ENCODE measurements at regions not wholly inside any gene's neighbourhood (a gene's known extent, or its start where the extent isn't known, plus 50 kb on each side); places are given as distances from the start of the nearest gene placed in this dataset.

DNA sequence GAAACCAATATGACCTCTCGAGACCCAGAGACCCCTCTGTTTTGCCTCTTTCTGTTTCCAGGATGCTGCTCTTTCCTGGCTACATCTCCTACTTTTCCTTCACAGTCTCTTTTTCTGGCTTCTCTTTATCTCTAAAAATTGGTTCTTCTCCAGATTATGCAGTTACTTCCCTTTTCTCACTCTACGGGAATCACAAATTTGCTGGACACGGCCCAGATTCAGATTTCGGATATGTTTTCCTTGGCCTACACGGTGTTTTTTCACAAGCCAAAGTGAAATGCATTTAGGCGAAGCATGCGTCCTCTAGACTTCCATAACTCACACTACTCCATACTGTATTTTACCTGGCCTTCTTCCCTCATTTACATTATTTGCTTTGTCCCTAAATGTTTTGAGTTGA is 214.7 kb upstream of the MIR17HG start:
- peak; percentile 55 for DNase-seq (ENCODE audit: extremely low spot score)
- WGBS = 51% methylated on average over 7 of the region's 7 CpGs
- H3K27ac ChIP-seq (ENCODE audit: low read depth) = no peak overlapping the region
- H3K4me1 ChIP-seq (ENCODE audit: insufficient read depth) = no peaks in the 10 kb centered on the region
- no peaks in the 10 kb centered on the region for H3K36me3 ChIP-seq (ENCODE audit: insufficient read depth)
- no peak overlapping the region for H3K4me3 ChIP-seq (ENCODE audit: low read depth, low read length)

DNA sequence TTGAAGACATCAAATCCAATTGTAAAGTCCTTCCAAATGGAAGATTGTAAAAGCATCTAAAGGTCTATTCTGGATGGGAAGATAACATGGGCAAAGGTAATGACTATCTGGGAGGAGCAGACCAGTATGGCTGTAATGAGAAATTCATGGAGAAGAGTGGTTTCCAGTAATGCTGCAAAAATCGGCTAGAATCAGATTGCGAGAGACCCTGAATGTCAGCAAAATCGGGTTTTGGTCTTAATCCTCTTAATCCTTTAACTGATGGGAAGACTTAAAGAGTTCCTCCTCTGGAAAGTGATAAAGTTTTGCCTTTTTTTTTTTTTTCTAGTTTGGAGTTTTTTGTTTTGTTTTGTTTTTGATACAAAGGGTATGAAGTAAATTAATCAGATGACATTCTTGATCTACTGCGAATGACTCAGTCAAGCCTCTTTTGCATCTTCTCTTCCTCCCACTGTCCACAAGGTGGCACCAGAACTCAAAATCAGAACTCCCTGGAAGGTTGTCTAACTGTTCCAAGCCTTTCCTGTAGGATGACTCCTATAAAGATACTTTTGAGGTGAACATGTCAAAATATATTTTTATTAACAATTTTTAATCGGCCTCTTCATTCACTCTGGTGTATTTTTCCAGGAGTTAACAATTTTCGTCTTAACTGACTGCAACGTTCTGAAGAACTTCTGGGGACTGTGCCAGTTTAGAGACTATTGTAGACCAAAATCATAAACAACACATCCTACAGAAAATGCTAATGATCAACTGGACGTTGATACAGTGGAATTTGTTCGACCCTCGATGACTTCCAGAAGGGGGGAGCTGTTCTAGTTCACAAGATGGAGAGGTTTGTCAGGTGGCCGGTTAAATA is 213.3 kb upstream of the MIR17HG start:
- DNase-seq (ENCODE audit: extremely low spot score) = no peak
- Histone ChIP-seq H3K4me3 (ENCODE audit: low read depth, low read length) (no peak overlapping the region), H3K27ac (ENCODE audit: low read depth) (no peak overlapping the region), H3K4me1 (ENCODE audit: insufficient read depth) (no peaks in the 10 kb centered on the region), H3K36me3 (ENCODE audit: insufficient read depth) (no peaks in the 10 kb centered on the region)
- WGBS = 35% methylated on average over 11 of the region's 11 CpGs

DNA sequence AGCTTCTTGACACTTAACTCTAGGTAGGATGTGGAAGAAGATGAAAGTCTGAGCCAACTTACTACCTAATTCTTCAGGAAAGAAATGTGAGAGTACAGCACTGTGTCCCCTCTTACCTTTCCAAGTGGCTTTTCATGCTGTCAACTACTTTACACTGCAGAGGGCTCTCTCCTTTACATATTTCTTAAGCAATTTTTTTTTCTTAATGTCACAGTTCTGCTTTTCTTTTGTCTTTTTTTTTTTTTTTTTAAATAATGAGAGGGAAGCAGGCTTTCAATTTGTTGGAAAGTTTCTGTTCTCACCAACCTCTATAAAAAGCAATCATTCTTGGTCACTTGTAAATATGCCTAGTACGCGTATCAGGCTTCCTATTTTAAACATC is 212.7 kb upstream of the MIR17HG start:
- Histone ChIP-seq H3K4me3 (ENCODE audit: low read depth, low read length) (no peak overlapping the region), H3K36me3 (ENCODE audit: insufficient read depth) (no peaks in the 10 kb centered on the region), H3K27ac (ENCODE audit: low read depth) (no peak overlapping the region), H3K4me1 (ENCODE audit: insufficient read depth) (no peaks in the 10 kb centered on the region)
- WGBS = 66% methylated on average over 2 of the region's 2 CpGs
- DNase-seq (ENCODE audit: extremely low spot score) = no peak

DNA sequence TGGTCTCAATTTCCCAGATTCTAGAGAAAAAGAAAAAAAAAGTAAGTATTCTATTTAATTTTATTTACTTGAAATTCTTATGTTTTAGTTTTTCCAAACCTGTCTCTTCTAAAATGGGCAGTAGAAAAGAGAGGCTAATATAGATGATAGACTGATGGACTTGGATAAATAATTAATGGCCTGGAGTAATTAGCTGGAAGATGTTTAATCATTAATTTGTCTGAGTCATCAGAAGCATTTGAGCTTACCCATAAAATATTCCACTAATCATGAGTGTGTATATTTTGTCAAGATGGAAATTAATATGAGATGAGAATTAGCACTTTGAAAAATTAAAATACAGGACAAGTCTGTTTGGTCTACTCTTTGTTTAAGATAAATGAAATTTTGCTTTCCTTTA is 212.1 kb upstream of the MIR17HG start:
- no peak overlapping the region for H3K4me3 ChIP-seq (ENCODE audit: low read depth, low read length)
- H3K36me3 ChIP-seq (ENCODE audit: insufficient read depth) = no peaks in the 10 kb centered on the region
- H3K27ac ChIP-seq (ENCODE audit: low read depth) = no peak overlapping the region
- H3K4me1 ChIP-seq (ENCODE audit: insufficient read depth) = no peaks in the 10 kb centered on the region
- DNase-seq (ENCODE audit: extremely low spot score) = no peak

DNA sequence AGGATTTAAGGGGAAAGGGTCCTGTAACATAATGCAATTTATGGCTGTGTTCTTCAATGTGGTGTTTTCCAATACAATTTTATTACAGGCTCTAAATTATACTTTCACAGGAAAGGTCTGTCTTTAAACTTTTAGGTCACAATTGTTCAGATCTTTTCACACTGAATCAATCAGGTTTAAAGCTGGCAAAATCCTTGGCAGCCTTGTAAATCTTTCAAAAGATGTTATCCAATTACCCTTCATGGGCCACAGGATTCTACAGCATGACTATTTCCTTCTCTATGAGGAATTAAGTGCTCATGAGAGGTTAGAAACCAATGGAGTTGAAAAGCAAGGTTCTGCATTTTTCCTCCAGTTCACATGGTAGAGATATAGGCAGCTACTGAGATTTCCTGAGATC is 211.5 kb upstream of the MIR17HG start:
- DNase-seq (ENCODE audit: extremely low spot score) = no peak
- Histone ChIP-seq H3K36me3 (ENCODE audit: insufficient read depth) (no peaks in the 10 kb centered on the region), H3K4me1 (ENCODE audit: insufficient read depth) (no peaks in the 10 kb centered on the region), H3K27ac (ENCODE audit: low read depth) (no peak overlapping the region), H3K4me3 (ENCODE audit: low read depth, low read length) (no peak overlapping the region)

DNA sequence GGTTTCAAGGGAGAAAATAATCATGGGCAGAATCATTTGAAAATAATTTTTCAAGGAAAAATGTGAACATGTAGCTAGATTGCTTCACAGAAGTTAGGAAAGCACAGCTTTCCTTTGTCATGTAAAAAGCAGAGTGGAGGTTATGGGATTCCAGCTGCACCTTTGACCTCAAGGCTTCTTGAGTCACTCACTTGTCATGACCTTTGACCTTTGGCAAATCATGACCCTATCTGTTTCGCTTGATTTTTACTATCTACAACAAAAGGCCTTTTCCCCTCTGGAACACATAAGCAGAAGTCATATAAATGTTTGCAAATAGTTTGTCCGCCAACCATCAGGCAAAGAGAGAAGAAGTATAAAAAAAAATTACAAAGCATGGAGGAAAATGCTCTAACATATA is 210.7 kb upstream of the MIR17HG start:
- Histone ChIP-seq H3K27ac (ENCODE audit: low read depth) (no peak overlapping the region), H3K36me3 (ENCODE audit: insufficient read depth) (no peaks in the 10 kb centered on the region), H3K4me3 (ENCODE audit: low read depth, low read length) (no peak overlapping the region), H3K4me1 (ENCODE audit: insufficient read depth) (no peaks in the 10 kb centered on the region)
- 72% methylated on average over 2 of the region's 2 CpGs for WGBS
- DNase-seq (ENCODE audit: extremely low spot score) = no peak

DNA sequence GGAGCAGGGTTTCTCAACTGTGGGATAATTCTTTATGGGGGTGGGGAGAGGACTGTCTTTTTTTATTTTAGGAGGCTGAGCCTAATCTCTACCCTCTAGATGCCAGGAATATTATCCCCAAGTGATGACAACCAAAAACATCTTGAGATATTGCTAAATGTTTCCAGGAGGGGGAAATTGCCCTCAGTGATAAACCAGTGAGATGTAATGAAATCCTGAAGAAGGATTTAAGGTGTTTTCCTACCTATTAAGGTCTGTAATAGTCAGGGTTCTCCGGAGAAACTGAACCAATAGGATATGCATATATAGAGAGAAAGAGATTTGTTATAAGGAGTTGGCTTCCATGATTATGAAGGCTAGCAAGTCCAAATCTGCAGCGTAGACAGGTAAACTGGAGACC is 208.3 kb upstream of the MIR17HG start:
- no peak overlapping the region for H3K27ac ChIP-seq (ENCODE audit: low read depth)
- H3K4me1 ChIP-seq (ENCODE audit: insufficient read depth) = no peaks in the 10 kb centered on the region
- WGBS = 63% methylated on average over 2 of the region's 2 CpGs
- no peak overlapping the region for H3K4me3 ChIP-seq (ENCODE audit: low read depth, low read length)
- H3K36me3 ChIP-seq (ENCODE audit: insufficient read depth) = no peaks in the 10 kb centered on the region
- no peak for DNase-seq (ENCODE audit: extremely low spot score)

DNA sequence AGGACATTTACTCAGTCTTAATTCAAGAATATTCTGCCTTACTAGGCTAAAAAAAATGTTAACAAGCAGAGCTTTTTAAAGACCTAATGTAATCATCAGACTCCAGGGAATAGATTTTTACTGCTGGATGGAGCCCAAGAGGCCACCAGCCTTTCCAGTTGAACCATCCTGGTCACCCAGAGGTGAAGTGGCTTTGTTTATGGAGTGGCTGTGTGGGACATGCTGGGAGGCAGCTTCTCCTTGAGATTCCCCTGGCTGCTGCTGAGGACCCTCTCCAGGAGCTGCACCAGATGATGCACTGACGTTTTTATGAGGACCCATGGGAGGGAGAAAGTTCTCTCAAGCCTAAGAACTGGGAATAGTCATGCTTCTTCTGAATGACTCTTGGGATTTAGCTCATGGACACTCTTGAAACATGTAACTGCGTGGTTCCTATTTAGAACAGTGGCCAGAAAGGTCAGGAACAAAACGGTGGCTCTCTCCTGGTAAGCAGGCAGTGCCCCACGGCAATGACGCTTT is 205.9 kb upstream of the MIR17HG start:
- Histone ChIP-seq H3K4me3 (ENCODE audit: low read depth, low read length) (no peak overlapping the region), H3K4me1 (ENCODE audit: insufficient read depth) (no peaks in the 10 kb centered on the region), H3K36me3 (ENCODE audit: insufficient read depth) (no peaks in the 10 kb centered on the region), H3K27ac (ENCODE audit: low read depth) (no peak overlapping the region)
- WGBS = 55% methylated on average over 5 of the region's 5 CpGs
- DNase-seq (ENCODE audit: extremely low spot score) = no peak

DNA sequence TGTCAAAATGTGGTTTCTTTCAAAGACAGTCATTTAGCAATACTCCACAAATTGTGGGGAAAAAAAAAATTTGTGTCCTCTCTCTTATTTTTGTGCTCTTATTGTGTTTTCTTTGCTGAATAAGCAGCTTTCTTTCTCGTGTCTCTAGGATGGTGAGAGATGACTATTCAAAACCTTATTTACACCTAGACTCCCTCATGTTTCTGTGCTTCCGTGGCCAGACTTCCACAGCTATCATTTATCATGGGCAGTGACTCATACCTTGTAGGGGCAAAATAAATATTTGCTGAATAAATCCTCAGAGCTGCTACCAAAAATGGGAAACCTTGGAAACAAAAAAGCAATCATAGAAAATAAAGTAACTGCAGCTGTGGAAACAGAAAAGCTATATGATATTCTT is 204.9 kb upstream of the MIR17HG start:
- no peak overlapping the region for H3K27ac ChIP-seq (ENCODE audit: low read depth)
- WGBS = 32% methylated on average over 2 of the region's 2 CpGs
- no peak for DNase-seq (ENCODE audit: extremely low spot score)
- no peaks in the 10 kb centered on the region for H3K36me3 ChIP-seq (ENCODE audit: insufficient read depth)
- no peaks in the 10 kb centered on the region for H3K4me1 ChIP-seq (ENCODE audit: insufficient read depth)
- no peak overlapping the region for H3K4me3 ChIP-seq (ENCODE audit: low read depth, low read length)

DNA sequence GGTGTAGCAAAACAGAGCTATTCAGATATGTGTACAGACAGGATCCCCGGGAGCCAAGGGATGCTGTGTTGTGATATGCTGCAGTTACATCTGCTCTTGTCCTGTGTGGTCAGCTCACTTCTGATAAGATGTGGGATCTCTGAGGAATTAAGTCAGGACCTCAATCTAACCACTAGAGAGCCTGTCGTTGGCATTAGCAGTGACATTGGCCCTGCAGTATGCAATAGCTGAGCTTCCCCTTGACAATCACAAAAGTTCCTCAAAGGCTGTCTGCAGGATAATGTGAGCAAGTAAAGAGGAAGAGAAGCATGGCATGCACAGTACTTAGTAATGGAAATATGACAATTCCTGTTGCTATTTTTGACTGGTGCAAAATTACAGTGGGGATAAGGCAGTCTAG is 203.4 kb upstream of the MIR17HG start:
- WGBS = 39% methylated on average over 2 of the region's 2 CpGs
- Histone ChIP-seq H3K27ac (ENCODE audit: low read depth) (no peak overlapping the region), H3K36me3 (ENCODE audit: insufficient read depth) (no peaks in the 10 kb centered on the region), H3K4me3 (ENCODE audit: low read depth, low read length) (no peak overlapping the region), H3K4me1 (ENCODE audit: insufficient read depth) (no peaks in the 10 kb centered on the region)
- no peak for DNase-seq (ENCODE audit: extremely low spot score)

DNA sequence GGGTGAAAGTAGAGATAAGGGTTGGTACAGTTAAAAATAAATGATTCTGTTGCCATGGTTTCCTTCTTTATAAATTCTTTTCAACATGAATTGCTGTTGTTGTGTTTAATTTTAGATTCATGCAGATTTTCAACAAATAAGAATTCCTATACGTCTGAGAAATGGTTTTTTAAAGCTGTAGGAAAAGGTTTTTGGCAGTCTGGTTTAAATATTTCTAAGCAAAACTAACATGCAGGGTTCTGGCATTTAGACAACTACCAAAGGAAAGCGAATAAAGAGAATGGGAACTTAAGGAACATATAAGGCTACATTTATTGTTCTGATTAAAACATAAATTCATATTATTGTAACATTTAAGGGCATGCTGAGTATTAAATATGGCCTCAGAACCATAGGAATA is 203.0 kb upstream of the MIR17HG start:
- WGBS = 51% methylated on average over 2 of the region's 2 CpGs
- DNase-seq (ENCODE audit: extremely low spot score) = no peak
- no peaks in the 10 kb centered on the region for H3K4me1 ChIP-seq (ENCODE audit: insufficient read depth)
- H3K27ac ChIP-seq (ENCODE audit: low read depth) = no peak overlapping the region
- H3K36me3 ChIP-seq (ENCODE audit: insufficient read depth) = no peaks in the 10 kb centered on the region
- H3K4me3 ChIP-seq (ENCODE audit: low read depth, low read length) = no peak overlapping the region

DNA sequence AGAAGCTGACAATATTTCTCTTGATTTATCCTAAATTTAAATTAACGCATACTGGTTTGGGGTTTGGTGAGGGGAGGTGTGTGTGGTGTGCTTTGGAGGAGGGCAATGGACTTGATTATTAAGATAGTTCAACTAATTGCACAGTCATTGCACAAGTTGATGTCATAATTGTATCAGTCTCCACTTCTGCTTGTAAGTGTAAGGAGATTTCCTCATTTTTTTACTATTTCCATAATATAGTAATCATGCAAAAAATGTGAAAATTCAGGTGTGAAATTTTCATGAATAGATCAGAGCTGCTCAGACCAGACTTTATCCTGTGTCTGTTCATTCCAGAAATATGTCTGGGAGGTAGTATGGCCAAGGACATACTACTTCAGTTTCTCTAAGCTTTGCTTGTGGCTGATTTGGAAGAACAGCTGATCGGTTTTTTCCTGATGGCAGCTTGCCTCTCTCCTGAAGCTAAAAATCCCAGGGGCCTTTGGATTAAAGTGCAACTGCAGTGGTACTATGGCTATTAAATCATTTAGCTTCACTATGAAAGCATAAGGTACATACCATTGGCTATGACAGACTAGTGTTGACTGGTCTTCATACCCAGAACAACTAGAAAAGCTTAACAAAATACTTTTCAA is 201.8 kb upstream of the MIR17HG start:
- no peaks in the 10 kb centered on the region for H3K4me1 ChIP-seq (ENCODE audit: insufficient read depth)
- H3K36me3 ChIP-seq (ENCODE audit: insufficient read depth) = no peaks in the 10 kb centered on the region
- H3K27ac ChIP-seq (ENCODE audit: low read depth) = no peak overlapping the region
- DNase-seq (ENCODE audit: extremely low spot score) = no peak
- 96% methylated on average over 2 of the region's 2 CpGs for WGBS
- no peak overlapping the region for H3K4me3 ChIP-seq (ENCODE audit: low read depth, low read length)

DNA sequence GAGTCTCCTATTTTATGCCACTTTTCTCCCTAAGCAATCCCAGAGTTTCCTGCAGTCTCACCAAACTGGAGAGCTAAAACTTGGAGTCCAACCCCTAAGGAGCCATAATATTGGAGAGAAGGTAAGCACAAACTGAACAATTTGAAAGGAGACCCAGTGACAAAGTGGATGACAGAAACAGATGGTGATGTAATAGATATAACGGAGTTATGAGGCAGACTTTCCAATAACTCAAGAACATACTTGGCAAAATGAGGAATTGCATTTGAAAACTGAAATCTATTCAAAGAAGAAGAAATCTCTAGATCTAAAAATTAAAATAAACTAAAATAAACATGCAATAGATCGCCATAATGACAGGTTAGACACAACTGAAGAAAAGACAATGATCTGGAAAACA is 200.9 kb upstream of the MIR17HG start:
- Histone ChIP-seq H3K4me1 (ENCODE audit: insufficient read depth) (no peaks in the 10 kb centered on the region), H3K4me3 (ENCODE audit: low read depth, low read length) (no peak overlapping the region), H3K27ac (ENCODE audit: low read depth) (no peak overlapping the region), H3K36me3 (ENCODE audit: insufficient read depth) (no peaks in the 10 kb centered on the region)
- no peak for DNase-seq (ENCODE audit: extremely low spot score)
- WGBS = 83% methylated on average over 2 of the region's 2 CpGs

DNA sequence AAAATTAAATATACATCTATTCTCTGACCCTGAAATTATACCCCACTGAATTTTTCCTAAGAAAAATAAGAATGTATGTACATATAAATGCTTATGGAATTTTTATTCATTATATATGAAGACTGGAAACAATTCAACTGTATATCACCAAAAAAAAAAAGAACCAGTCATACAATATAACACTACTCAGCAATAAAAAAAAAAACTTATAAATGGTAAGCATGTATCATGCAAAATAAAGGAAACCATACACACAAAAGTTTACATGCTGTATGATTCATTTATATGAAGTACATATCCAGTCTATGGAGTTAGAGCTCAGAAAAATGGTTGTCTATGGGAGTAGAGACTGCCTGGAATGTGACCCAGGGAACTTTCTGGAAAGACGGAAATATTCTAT is 199.4 kb upstream of the MIR17HG start:
- DNase-seq (ENCODE audit: extremely low spot score) = no peak
- Histone ChIP-seq H3K4me1 (ENCODE audit: insufficient read depth) (no peaks in the 10 kb centered on the region), H3K4me3 (ENCODE audit: low read depth, low read length) (no peak overlapping the region), H3K36me3 (ENCODE audit: insufficient read depth) (no peaks in the 10 kb centered on the region), H3K27ac (ENCODE audit: low read depth) (no peak overlapping the region)
- WGBS = 89% methylated on average over 1 of the region's 1 CpG

Measured in urinary bladder (tissue), 3 donors.